ENCODE measurements at regions not wholly inside any gene's neighbourhood (a gene's known extent, or its start where the extent isn't known, plus 50 kb on each side); places are given as distances from the start of the nearest gene placed in this dataset.

DNA sequence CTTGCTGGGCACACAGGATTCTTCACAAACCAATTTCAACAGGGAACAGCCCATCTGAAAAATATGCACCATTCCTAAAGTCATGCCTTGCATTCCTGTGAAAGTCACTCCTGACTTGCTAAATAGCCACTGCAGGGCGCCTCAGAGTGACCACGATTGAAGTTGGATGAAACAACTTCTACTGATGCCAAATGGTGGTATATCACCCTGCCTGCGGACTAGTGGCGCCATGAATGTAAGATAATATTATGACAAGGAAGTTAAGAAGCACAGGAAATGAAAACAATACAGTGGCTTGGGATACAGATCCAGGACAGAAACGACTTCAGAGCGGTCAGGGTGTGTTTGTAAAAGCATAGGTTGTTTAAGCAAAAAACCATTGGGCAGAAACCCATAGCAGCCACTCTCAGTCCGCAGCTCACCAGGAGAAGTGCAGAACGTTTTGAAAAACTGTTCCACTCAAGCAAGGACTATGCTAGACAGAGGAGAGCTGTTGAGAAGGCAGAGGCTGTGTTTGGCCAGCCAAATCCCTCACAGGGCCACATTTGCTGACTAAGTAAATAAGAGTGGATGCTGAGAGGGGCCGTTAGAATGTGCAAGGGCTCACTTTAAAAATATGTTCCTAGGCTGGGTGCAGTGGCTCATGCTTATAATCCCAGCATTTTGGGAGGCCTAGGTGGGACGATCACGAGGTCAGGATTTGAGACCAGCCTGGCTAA, 250.4 kb downstream of the PTTG2 start:
- TF ChIP-seq, protein P1, sequence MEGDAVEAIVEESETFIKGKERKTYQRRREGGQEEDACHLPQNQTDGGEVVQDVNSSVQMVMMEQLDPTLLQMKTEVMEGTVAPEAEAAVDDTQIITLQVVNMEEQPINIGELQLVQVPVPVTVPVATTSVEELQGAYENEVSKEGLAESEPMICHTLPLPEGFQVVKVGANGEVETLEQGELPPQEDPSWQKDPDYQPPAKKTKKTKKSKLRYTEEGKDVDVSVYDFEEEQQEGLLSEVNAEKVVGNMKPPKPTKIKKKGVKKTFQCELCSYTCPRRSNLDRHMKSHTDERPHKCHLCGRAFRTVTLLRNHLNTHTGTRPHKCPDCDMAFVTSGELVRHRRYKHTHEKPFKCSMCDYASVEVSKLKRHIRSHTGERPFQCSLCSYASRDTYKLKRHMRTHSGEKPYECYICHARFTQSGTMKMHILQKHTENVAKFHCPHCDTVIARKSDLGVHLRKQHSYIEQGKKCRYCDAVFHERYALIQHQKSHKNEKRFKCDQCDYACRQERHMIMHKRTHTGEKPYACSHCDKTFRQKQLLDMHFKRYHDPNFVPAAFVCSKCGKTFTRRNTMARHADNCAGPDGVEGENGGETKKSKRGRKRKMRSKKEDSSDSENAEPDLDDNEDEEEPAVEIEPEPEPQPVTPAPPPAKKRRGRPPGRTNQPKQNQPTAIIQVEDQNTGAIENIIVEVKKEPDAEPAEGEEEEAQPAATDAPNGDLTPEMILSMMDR (IDR thresholded peaks at IDR 0.05): no peak
- TF ChIP-seq POLR2A (IDR thresholded peaks at IDR 0.05): no peak

Data from breast epithelium (tissue), 3 donors.